ENCODE measurements at regions not wholly inside any gene's neighbourhood (a gene's known extent, or its start where the extent isn't known, plus 50 kb on each side); places are given as distances from the start of the nearest gene placed in this dataset.
"Not testable (repeated sequence)": the region's sequence is repeated elsewhere in the genome, so short reads cannot be mapped to it uniquely, and the experiment has no call there.

GRCh38 chr16:64343061-64343819 is 778.6 kb downstream of the CDH11 start:
- Histone ChIP-seq H3K4me3 (ENCODE audit: low read length) (no peak overlapping the region), H3K79me2 (replicated peaks; ENCODE audit: insufficient read depth, low read length) (no peaks in the 10 kb centered on the region), H3K36me3 (ENCODE audit: insufficient read depth, low read length) (no peaks in the 10 kb centered on the region), H3K27me3 (ENCODE audit: insufficient read depth, low read depth, low read length) (no peaks in the 10 kb centered on the region), H3K9ac (ENCODE audit: low read length) (no peak overlapping the region), H3K4me2 (ENCODE audit: low read length) (no peak overlapping the region), H3K9me3 (ENCODE audit: low read length) (no peaks in the 10 kb centered on the region), H3K27ac (ENCODE audit: low read length) (no peak overlapping the region), H2AFZ (ENCODE audit: low read depth, low read length) (no peak overlapping the region), H3K9me2 (ENCODE audit: insufficient read depth, low read length) (no peaks in the 10 kb centered on the region), H4K20me1 (ENCODE audit: insufficient read depth) (no peaks in the 10 kb centered on the region), H3F3A (ENCODE audit: insufficient read depth, low read length, poor library complexity, severe bottlenecking) (no peaks in the 10 kb centered on the region)
- TF ChIP-seq EZH2 (IDR thresholded peaks at IDR 0.05; ENCODE audit: borderline replicate concordance, insufficient read depth, low read length, poor library complexity, severe bottlenecking) (no peak), MXI1 (conservative IDR thresholded peaks at IDR 0.05; ENCODE audit: poor library complexity, severe bottlenecking) (no peak), SMC3 (conservative IDR thresholded peaks at IDR 0.05; ENCODE audit: poor library complexity) (no peak), EP300 (conservative IDR thresholded peaks at IDR 0.05; ENCODE audit: poor library complexity, severe bottlenecking) (no peak), POLR2AphosphoS5 (IDR thresholded peaks at IDR 0.05) (no peak), TAF1 (IDR thresholded peaks at IDR 0.05; ENCODE audit: low read depth) (no peak), RAD21 (conservative IDR thresholded peaks at IDR 0.05) (no peak)
- TF ChIP-seq, protein P1, sequence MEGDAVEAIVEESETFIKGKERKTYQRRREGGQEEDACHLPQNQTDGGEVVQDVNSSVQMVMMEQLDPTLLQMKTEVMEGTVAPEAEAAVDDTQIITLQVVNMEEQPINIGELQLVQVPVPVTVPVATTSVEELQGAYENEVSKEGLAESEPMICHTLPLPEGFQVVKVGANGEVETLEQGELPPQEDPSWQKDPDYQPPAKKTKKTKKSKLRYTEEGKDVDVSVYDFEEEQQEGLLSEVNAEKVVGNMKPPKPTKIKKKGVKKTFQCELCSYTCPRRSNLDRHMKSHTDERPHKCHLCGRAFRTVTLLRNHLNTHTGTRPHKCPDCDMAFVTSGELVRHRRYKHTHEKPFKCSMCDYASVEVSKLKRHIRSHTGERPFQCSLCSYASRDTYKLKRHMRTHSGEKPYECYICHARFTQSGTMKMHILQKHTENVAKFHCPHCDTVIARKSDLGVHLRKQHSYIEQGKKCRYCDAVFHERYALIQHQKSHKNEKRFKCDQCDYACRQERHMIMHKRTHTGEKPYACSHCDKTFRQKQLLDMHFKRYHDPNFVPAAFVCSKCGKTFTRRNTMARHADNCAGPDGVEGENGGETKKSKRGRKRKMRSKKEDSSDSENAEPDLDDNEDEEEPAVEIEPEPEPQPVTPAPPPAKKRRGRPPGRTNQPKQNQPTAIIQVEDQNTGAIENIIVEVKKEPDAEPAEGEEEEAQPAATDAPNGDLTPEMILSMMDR (IDR thresholded peaks at IDR 0.05; ENCODE audit: poor library complexity, severe bottlenecking) = no peak
- TF ChIP-seq, protein P2, sequence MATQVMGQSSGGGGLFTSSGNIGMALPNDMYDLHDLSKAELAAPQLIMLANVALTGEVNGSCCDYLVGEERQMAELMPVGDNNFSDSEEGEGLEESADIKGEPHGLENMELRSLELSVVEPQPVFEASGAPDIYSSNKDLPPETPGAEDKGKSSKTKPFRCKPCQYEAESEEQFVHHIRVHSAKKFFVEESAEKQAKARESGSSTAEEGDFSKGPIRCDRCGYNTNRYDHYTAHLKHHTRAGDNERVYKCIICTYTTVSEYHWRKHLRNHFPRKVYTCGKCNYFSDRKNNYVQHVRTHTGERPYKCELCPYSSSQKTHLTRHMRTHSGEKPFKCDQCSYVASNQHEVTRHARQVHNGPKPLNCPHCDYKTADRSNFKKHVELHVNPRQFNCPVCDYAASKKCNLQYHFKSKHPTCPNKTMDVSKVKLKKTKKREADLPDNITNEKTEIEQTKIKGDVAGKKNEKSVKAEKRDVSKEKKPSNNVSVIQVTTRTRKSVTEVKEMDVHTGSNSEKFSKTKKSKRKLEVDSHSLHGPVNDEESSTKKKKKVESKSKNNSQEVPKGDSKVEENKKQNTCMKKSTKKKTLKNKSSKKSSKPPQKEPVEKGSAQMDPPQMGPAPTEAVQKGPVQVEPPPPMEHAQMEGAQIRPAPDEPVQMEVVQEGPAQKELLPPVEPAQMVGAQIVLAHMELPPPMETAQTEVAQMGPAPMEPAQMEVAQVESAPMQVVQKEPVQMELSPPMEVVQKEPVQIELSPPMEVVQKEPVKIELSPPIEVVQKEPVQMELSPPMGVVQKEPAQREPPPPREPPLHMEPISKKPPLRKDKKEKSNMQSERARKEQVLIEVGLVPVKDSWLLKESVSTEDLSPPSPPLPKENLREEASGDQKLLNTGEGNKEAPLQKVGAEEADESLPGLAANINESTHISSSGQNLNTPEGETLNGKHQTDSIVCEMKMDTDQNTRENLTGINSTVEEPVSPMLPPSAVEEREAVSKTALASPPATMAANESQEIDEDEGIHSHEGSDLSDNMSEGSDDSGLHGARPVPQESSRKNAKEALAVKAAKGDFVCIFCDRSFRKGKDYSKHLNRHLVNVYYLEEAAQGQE (IDR thresholded peaks at IDR 0.05; ENCODE audit: borderline replicate concordance) = no peak

DNA sequence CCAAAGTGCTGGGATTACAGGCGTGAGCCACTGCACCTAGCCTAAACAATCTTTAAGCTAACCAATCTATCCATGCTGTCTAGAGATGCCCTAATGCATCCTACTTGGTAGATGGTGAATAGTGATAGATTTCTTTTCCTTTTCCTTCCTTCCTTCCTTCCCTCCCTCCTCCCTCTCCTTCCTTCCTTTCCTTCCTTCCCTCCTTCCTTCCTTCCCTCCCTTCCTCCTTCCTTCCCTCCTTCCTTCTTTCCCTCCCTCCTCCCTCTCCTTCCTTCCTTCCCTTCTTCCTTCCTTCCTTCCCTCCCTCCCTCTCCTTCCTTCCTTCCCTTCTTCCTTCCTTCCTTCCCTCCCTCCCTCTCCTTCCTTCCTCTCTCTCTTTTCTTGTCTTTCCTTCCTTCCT is 780.5 kb downstream of the CDH11 start:
- H3K9ac ChIP-seq (ENCODE audit: low read length); H3K79me2 ChIP-seq (replicated peaks; ENCODE audit: insufficient read depth, low read length); H3K4me3 ChIP-seq (ENCODE audit: low read length); H3K27ac ChIP-seq (ENCODE audit: low read length); H3K9me2 ChIP-seq (ENCODE audit: insufficient read depth, low read length); H3K9me3 ChIP-seq (ENCODE audit: low read length); H3K4me2 ChIP-seq (ENCODE audit: low read length); H3K36me3 ChIP-seq (ENCODE audit: insufficient read depth, low read length); H2AFZ ChIP-seq (ENCODE audit: low read depth, low read length); H3K27me3 ChIP-seq (ENCODE audit: insufficient read depth, low read depth, low read length); H3F3A ChIP-seq (ENCODE audit: insufficient read depth, low read length, poor library complexity, severe bottlenecking); H4K20me1 ChIP-seq (ENCODE audit: insufficient read depth): not testable (repeated sequence)
